NCI-H774 (cell line): ENCODE measurements at regions not wholly inside any gene's neighbourhood (a gene's known extent, or its start where the extent isn't known, plus 50 kb on each side); places are given as distances from the start of the nearest gene placed in this dataset.

ENCODE experiments used
- DNase-seq: peaks from one replicate; lab custom pipeline; 2025; lab: John Stamatoyannopoulos, UW

DNA sequence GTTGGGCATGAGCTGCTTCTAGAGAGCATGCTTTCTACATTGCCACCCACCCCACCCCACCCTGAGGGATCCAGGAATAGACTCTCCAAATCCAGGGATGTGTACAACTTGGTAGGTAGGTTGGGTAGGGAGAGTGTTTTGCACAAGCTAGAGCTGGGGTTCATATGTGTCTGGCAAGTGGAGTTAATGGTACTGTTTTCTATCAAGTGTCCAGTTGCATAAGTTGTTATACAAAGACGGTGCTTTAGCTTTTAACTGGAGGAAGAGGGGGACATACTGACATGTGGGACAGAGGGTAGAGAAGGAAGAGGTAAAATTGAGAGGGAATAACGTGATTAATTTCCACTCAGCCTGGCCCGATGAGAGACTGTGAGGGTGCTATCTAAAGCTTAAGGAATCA lies 51.0 kb upstream of the TNC start:
- DNase-seq, result no peak

DNA sequence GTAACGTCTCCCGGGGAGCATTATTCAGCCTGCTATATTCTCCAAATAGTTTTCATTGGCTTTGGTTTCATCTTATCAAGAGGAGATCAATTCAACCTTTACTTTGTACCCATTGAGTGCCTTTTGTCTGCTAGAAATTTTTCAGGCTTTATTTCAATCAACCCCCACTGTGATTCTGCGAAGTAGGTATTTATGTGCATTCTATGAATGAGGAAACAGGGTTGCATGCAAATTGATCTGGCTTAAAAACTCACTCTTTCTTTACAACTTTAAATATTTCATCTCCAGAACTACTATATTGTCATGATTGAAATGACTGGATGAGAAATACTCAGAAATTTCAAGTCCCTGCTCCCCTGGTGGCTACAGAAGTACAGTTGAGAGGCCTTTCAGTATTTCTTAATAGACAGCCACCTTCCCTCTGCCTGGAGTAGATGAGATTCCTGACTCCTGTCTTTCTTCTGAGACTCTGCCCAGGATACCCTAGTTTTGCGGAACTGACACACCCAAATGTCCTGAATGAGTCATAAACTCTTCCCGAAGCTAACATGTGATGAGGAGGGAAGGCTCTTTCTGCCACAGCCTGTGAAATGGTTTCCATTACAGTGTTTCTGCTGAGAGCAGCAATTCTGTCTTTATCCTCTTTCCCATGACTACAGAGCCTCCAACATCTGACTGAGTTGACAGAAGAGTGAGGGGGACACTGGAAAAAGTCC lies 52.6 kb upstream of the TNC start:
- DNase-seq, result no peak

DNA sequence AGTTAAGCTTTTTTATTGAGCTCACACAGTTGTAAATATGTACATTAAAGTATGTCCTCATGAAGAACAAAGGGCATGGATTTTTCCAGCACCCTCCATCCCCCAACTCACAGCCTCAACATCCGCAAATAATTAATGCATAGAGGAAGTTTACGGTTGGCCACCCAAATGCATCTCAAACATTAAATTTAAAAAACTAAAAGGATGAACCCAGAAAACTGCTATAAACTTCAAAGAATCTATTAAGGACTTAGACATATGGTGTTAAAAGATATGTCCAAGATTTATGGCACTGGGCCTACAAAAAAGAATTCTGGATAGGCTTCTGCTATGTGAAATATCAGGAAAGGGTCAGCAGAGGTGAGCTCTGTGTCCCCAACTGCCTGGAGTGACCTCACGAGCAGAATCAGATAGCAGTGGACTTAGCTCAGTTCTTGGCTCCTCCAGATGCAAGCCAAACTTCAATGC lies 54.0 kb upstream of the TNC start:
- no peak for DNase-seq

DNA sequence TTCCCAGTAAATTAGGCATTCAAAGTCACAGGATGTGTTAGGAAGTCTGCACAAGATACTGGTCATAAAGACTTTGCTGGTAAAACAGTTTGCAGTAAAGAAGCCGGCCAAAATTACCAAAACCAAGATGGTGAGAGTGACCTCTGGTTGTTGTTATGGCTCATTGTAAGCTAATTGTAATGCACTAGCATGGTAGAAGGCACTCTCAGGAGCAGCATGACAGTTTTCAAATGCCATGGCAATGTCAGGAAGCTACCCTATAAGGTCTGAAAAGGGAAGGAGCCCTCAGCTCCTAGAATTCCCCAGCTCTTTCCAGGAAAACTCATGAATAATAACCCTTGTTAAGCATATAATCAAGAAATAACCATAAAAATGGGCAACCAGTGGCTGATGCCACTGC lies 64.3 kb upstream of the TNC start:
- no peak for DNase-seq

DNA sequence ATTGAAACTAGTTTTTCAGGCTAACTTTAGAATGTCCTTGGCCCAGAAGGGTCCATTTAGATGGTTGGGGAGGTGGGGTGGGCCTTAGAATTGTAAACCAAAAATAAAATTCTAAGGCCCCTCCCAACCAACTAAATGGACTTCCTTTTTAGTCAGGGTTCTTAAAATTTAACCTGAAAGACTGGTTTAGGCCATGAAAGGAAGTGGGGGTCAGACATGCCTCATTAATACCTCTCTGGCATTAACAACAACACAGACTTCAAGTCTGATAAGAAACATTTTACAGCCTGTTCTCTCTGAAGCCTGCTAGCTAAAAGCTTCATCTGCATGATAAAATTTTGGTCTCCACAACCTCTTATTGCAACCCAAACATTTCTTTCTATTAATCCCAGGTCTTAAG lies 65.5 kb upstream of the TNC start:
- DNase-seq, result no peak

DNA sequence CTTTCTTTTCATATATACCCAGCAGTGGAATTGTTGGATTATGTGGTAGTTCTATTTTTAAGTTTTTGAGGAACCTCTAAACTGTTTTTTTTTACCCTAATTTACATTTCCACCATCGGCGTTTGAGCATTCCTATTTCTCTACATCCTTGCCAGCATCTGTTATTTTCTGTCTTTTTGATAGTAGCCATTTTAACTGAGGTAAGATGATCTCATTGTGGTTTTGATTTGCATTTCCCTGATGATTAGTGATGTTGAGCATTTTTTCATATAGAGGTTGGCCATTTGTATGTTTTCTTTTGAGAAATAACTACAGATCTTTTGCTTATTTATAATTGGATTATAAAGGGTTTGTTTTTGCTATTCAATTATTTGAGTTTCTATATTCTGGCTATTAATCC lies 71.7 kb upstream of the TNC start:
- no peak for DNase-seq

DNA sequence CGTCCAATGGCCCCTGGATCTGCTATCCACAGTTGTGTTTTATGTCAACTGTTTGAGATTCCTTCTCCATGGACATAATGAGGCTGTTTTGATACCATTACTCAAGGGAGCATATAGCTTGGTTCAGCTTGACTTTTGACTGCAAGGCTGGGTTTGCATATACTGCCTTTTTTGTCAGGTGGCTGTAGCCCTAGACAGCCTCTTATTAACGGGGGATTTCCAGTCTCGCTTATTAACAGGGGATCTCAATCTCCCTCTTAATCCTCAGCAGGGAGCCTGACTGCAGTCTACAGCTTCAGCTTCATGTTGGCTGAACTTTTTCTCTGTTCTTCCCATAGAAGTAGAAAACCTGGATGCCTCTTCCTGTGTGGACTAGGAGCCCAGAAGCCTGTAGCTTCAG lies 73.7 kb upstream of the TNC start:
- DNase-seq, result no peak

DNA sequence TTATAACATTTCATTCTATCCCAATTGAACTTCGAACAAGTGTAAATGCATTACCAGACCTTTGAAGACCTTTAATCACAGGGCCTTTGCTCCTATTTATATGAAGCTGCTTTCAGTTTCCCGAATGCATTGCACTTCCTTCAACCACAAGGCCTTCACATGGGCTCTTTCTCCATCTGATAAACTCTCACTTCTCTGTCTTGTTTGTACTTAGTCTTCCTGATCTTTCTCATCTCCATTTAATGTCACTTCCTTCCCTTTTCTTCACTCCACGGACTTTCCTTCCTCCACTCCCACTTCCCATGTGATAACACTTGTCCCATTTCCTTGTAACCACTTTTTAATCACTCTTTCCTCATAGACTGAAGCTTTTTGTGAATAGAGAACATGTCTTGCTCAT lies 74.3 kb upstream of the TNC start:
- DNase-seq, result no peak

DNA sequence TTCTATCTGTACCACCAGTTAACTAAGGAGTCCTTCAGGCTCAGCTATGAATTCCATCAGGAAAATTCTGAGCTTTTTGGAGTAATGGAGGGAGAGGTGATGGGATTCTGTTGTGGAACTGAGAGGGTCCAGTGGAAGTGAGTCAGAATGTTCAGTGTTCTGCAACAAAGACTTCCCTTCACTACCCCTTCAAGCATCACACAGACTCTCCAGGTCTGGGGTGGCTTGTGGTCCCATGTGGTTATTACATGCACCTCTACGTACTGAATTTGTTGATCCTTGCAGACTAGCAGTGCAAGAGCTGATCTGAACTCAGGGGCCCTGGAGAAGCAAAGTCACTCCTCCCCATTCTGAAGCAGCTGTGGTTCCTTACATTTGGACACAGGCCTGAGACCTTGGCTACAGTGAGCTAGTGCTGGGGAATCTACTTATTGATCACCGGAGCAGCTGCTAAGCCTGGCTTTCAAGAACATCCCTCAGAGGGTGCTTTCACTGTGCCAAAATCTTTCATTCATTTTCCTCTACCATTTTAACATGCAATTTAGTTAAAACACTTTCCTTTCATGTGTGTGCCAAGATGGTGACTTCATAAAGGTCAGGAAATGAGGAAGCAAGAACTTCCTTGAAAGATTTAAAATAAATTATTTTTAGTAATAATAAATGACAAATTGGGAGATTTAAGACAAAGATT lies 75.0 kb upstream of the TNC start:
- no peak for DNase-seq

DNA sequence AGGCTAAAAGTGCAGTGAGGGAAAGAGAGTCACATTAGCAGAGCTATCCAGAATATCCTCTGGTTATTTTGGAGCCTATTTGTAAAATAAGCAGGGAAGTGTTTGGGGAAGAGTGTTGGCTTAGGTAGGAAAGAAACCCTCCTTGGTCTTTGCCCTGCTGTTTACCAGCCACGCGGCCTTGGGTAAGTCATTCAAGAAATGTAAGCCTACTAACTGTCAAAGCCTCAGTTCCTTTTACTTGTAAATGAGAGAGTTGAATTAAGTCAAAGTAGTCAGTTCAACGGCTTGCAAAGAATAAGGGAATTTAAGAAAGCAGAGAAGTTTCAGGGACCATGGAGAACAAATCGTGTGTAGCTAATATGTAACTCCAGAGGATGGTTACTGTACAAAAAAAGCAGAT lies 75.8 kb upstream of the TNC start:
- DNase-seq, result no peak

DNA sequence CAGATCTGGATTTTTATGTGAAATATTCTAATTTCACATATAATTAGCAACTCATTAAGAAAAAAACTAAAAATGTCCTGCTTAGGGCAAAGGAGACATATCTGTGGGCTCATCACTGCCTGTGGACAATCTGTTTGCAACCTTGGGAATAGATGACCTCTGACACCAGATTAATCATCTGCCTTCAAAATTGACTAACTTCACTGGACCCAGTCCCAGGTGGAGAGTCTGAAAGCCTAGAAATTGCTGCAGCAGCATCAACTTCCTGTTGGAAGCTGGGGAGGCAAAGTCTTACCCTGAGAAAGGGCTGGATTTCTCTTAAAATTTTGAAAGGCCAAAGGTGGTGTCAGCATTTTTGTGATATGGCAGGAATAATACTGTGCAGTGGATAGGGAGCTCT lies 76.3 kb upstream of the TNC start:
- DNase-seq, result no peak

DNA sequence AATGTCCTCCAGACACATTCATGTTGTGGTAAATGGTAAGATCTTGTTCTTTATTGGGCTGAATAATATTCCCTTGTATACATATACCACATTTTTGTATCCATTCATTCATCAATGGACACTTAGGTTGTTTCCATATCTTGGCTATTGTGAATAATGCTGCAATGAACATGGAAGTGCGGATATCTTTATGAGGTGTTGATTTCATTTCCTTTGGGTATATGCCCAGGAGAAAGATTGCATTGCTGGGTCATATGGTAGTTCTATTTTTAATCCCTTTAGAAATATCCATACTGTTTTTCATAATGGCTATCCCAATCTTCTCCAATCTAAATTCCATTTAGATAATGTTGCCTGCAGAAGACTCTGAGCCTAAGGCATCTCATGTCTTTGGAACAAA lies 78.0 kb upstream of the TNC start:
- DNase-seq, result no peak

DNA sequence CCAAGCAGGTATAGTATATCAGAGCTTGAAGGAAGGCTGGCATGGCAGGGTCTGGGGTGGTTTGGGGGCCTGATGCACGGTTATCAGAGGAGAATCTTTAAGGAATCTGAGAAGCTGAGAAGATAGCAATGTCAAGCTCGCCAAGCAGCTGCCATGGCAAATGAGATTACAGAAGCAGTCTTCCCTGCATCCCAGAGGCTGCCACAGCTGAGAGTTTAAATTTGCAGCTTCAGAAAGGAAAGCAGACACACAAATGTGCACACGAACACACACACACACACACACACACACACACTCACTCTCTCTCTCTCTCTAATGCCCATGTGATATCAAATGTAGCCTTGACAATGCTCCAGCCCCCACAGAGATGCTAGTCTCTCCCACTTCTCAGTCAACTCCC lies 79.0 kb upstream of the TNC start:
- no peak for DNase-seq

DNA sequence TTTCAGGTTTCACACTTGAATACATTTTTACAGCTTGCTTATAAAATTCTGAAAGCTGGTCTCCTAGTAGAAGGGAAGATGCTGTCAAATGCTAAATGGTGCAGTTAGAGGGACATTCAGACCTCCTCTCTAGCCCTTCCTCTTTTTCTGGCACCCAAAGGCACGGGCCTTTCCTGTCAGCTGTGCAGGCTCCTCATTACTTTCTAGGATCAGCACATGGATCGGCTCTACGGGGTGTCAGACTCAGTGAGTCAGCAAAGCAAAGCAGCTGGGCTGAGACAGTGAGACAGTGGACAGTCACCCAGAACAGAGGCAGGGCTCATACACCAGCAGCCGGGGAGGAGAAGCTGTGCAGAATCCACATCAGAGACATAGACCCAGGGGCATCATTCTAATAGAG lies 80.0 kb upstream of the TNC start:
- DNase-seq, result no peak

DNA sequence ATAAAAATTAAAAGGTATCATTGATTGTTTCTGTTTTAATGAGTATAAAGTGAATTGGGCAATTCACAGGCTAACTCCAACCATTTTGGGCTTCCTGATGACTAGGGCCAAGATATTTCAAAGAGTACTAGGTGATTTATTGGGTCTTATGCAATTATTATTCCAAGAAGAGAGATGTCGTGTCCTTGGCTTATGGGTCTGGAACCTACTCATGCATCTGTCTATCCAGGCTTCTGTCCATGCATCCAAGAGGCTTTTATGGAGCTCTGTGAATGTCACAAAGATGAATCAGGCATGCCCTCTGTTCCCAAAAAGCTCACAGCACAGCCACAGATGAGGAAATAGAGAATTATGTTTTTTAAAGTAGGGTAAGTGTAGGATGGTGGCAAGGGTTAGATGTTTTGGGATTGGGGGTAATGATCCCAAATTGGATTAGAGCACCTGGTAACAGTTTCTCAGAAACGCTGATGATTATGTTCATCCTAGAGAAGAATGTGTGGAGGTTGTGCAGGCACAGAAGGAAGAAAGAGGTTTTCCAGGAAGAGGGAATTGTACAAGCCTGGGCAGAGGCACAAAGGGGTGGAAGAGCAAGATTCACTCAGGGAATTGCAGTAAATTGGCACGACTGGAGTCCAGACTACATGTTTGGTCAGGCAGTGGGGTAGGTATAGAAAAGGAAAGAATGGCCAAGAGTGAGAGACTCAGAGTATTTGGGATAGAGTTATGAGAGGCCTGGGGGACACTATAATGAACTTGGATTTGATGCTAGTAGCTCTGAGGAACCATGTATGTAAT lies 83.0 kb upstream of the TNC start:
- no peak for DNase-seq

DNA sequence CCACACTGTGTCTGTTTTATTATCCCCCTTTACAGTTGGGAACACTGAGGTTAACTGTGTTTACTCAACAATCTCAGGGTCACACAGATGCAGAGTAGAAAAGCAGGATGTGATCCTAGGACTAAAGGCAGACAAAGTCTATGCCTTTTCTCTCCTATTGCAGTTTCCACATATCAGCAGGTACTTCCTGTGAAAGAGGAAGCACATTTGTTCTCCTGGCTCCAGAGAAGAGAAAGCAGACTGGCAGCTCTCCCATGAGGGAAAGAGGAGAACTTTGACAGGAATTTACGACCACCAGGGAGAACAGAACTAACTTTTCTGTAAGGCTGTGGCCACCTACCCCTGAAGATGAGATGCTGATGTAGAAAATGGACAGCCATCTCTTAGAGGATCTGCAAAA lies 84.2 kb upstream of the TNC start:
- DNase-seq, result no peak

DNA sequence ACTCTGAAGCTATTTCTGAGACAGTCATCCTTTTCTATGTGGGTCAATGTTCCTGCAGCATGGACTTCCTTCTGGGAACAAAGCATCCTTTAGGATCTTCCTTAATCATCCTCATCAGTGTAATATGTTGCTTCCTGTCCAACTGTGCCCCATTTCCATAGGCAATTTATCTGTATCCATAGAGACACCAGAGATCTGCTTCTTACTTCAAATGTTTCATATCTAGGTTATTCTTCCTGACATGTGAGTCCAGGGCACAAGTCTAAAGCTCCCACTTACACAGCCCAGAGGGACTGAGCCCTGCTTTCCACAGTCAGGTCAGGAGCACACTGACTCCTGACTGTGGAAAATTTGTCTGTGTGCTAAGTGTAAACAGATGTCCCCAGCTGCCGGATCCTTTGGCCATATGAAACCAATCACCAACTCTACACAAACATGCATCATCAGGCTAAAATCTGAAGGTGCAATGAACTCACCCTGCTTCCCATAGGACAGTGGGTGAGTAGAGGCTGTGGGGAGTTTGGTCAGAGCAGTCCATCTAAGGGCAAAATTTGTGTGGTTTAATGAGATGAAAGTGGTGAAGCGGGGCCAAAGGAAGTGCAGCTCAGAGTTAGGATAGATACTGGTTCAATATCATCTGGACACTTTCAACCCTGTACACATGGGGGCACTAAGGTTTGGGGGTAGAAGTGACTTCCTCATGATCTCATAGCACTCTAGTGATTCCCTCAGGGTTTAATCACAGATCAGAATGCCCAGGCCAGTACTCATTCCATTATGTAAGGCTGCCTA lies 85.2 kb upstream of the TNC start:
- DNase-seq, result no peak

DNA sequence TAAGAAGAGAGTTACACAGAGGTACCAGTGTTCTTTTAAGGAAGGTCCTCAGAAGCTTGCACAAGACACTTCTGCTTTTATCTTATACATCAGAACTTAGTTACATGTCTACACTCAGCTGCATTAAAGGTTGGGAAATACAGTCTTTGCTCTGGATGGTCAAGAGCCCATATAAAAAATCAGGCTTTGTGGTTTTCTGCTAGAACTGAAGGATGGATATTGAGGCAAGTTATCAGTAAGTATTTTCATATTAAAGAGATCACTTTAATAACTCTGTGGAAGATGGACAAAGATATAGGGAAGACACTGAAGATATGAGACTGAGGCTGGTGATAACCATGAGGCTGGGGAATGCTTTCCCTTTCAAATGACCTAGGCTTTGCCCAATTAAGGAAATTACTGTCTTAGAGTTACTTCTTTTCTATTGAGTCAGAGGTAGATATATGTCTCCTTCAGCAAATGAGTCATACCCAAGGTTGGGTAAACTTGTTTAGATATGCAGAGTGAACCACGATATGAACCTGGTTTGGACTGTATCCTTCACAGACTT lies 87.0 kb upstream of the TNC start:
- DNase-seq, result no peak

DNA sequence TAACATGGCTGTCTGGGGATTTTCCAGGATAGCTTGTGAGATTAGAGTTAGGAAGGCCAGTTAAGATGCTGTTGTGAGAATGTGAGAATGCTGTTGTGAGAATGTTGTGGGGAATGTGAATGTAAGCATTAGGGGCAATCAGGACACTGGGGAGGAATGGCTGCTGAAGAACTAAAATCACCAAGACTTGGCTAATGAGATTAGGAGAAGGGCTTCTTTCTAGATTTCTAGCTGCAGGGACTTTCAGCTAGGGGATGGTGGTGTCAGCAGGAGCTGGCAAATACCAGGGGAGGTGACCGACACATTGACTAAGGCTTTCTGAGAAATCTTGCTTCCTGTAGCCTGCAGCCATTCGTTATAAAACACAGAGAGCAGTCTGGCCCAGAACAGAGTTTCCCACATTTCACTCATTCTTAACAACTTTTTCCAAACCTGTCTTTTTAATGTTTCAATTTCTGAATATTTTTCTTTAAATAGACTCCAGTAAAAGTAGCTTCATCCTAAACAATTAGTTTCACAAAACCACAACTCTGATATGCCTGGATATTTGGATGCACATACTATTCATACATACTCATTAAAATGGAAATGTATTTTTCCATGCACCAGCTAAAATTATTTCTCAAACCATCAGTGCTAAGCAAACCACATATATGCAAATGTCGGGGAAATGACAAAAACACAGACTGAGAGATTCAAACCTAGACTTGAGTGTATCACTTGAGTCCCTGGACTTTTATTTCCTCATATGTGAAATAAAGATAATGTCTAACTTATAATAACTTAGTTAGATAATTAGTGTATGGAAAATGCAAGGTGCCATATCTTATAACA lies 89.3 kb upstream of the TNC start:
- DNase-seq, result no peak

DNA sequence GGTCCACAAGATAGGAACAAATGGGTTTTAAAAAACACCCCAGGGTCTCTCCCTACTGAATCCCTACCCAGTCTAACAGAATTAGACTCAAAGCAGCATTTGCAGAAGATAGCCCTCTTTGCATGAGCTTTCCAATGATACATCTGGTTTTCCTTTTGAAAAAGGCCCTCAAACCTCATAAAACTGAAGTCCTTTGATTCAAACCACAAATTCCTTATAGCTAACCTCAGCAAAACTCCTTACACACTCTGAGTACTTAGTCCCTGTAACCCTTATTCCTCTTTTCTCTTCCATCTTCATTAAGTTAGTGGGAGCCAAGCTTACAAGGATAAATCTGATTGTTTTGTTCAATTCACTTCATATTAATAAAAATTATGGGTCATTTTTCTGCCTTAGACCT lies 90.5 kb upstream of the TNC start:
- DNase-seq, result no peak
